Liver (tissue), 3 donors: ENCODE measurements at regions not wholly inside any gene's neighbourhood (a gene's known extent, or its start where the extent isn't known, plus 50 kb on each side); places are given as distances from the start of the nearest gene placed in this dataset.

Experiments used
- ATF3 ChIP-seq: IDR thresholded peaks from 2 replicates; pipeline ENCODE4 v1.6.1; 2016; ENCODE audit warnings: antibody characterized with exemption
- CTCF ChIP-seq: fragments of 150-350 bp; IDR thresholded peaks from 2 replicates; pipeline ENCODE4 v1.5.1; 2017; ENCODE audit warnings: improper control_type of control experiment, low read depth, low read length; ENCODE audit not compliant: missing input control
- EGR1 ChIP-seq, 2 donors: IDR thresholded peaks; 2 replicates each; pipeline ENCODE4 v1.6.1; 2016 to 2018; ENCODE audit warnings: antibody characterized with exemption in 2 of 2, low read depth in 2 of 2
- FOXA1 ChIP-seq: IDR thresholded peaks from 2 replicates; pipeline ENCODE4 v1.6.1; 2016; ENCODE audit warnings: antibody characterized with exemption
- HNF4A ChIP-seq, 2 donors: conservative IDR thresholded peaks; 2 replicates each; pipeline ENCODE4 v1.6.1; 2016; ENCODE audit warnings: antibody characterized with exemption in 2 of 2, mild to moderate bottlenecking in 2 of 2
- JUND ChIP-seq, 2 donors: IDR thresholded peaks; 2 replicates each; pipeline ENCODE4 v1.6.1; 2016; ENCODE audit warnings: antibody characterized with exemption in 2 of 2
- MAX ChIP-seq: IDR thresholded peaks from 2 replicates; pipeline ENCODE4 v1.6.1; 2016; ENCODE audit warnings: antibody characterized with exemption
- NR2F2 ChIP-seq: IDR thresholded peaks from 2 replicates; pipeline ENCODE4 v1.6.1; 2016; ENCODE audit warnings: antibody characterized with exemption
- RAD21 ChIP-seq, 2 donors: IDR thresholded peaks; 2 replicates each; pipeline ENCODE4 v1.6.1; 2016; ENCODE audit warnings: antibody characterized with exemption in 2 of 2, mild to moderate bottlenecking in 2 of 2
- REST ChIP-seq: IDR thresholded peaks from 2 replicates; pipeline ENCODE4 v1.6.1; 2016; ENCODE audit warnings: antibody characterized with exemption, mild to moderate bottlenecking
- SP1 ChIP-seq: IDR thresholded peaks from 2 replicates; pipeline ENCODE4 v1.6.1; 2018; ENCODE audit warnings: antibody characterized with exemption, mild to moderate bottlenecking
- TAF1 ChIP-seq: conservative IDR thresholded peaks from 2 replicates; pipeline ENCODE4 v1.6.1; 2016; ENCODE audit warnings: antibody characterized with exemption, mild to moderate bottlenecking
- YY1 ChIP-seq: IDR thresholded peaks from 2 replicates; pipeline ENCODE4 v1.6.1; 2016; ENCODE audit warnings: antibody characterized with exemption, mild to moderate bottlenecking
- ZBTB33 ChIP-seq: IDR thresholded peaks from 2 replicates; pipeline ENCODE4 v1.6.1; 2016; ENCODE audit warnings: antibody characterized with exemption
- donor health status: healthy.
- donor health status: healthy.

- TF ChIP-seq CTCF = no peak
- no peak for TF ChIP-seq JUND (IDR thresholded peaks at IDR 0.05)
- no peak for TF ChIP-seq EGR1 (IDR thresholded peaks at IDR 0.05; ENCODE audit: low read depth in 2 of 2)
- no peak for TF ChIP-seq TAF1
- no peak for TF ChIP-seq REST
- no peak for TF ChIP-seq NR2F2
- TF ChIP-seq YY1 = no peak
- no peak for TF ChIP-seq MAX
- no peak for TF ChIP-seq SP1
- no peak for TF ChIP-seq HNF4A (conservative IDR thresholded peaks at IDR 0.05)
- no peak for TF ChIP-seq ATF3
- TF ChIP-seq FOXA1 = no peak
- TF ChIP-seq RAD21 (IDR thresholded peaks at IDR 0.05) = no peak
- no peak for TF ChIP-seq ZBTB33
Measured at GRCh38 chr10:85225311-85225710, 896.9 kb downstream of the CCSER2 start.
